HG02885 (cell line): ENCODE measurements at regions not wholly inside any gene's neighbourhood (a gene's known extent, or its start where the extent isn't known, plus 50 kb on each side); places are given as distances from the start of the nearest gene placed in this dataset.

Experiments
- ATAC-seq: cut with Tn5 transposase; IDR thresholded peaks from one replicate; pipeline ENCODE4 v1.9.1; 2021; ENCODE audit warnings: mild to moderate bottlenecking; ENCODE audit not compliant: unreplicated experiment, poor library complexity

- ATAC-seq = no peak
These were observed 68.0 kb upstream of the NXT1 start for GRCh38 chr20:23282546-23282945.

GRCh38 chr20:23282111-23282510, 68.5 kb upstream of the NXT1 start:
- ATAC-seq = no peak

GRCh38 chr20:23279836-23280235, 70.8 kb upstream of the NXT1 start:
- ATAC-seq = no peak

- ATAC-seq = no peak
These were observed 72.4 kb upstream of the NXT1 start for GRCh38 chr20:23278172-23278571.

GRCh38 chr20:23277316-23277715, 73.3 kb upstream of the NXT1 start:
- ATAC-seq = no peak

GRCh38 chr20:23273776-23274175, 76.8 kb upstream of the NXT1 start:
- no peak for ATAC-seq

- ATAC-seq = no peak
These were observed 78.2 kb upstream of the NXT1 start for GRCh38 chr20:23272176-23273029.

GRCh38 chr20:23270382-23270911, 80.1 kb upstream of the NXT1 start:
- no peak for ATAC-seq

- no peak for ATAC-seq
These were observed 80.6 kb upstream of the NXT1 start for GRCh38 chr20:23269954-23270353.

GRCh38 chr20:23268792-23269354, 81.7 kb upstream of the NXT1 start:
- no peak for ATAC-seq

GRCh38 chr20:23267909-23268308, 82.7 kb upstream of the NXT1 start:
- ATAC-seq = no peak

- ATAC-seq = no peak
These were observed 83.8 kb upstream of the NXT1 start for GRCh38 chr20:23266530-23267398.

- ATAC-seq = no peak
These were observed 85.4 kb upstream of the NXT1 start for GRCh38 chr20:23265226-23265625.

- no peak for ATAC-seq
These were observed 86.0 kb upstream of the NXT1 start for GRCh38 chr20:23264545-23264944.

- ATAC-seq = no peak
These were observed 90.3 kb upstream of the NXT1 start for GRCh38 chr20:23260181-23260840.

- ATAC-seq = no peak
These were observed 91.9 kb upstream of the NXT1 start for GRCh38 chr20:23258747-23259121.

- no peak for ATAC-seq
These were observed 92.5 kb upstream of the NXT1 start for GRCh38 chr20:23257848-23258746.

- no peak for ATAC-seq
These were observed 93.4 kb upstream of the NXT1 start for GRCh38 chr20:23257106-23257761.
